NB4 (cell line): ENCODE measurements at regions not wholly inside any gene's neighbourhood (a gene's known extent, or its start where the extent isn't known, plus 50 kb on each side); places are given as distances from the start of the nearest gene placed in this dataset.

Experiments used
- DNase-seq: peaks from one replicate; pipeline ENCODE4 v3.0.0; 2010; ENCODE audit warnings: low read depth
- H3K4me3 ChIP-seq: one replicate; pipeline ENCODE4 v1.5.1; 2011; ENCODE audit warnings: mild to moderate bottlenecking, low read depth, low read length, moderate library complexity
- MYC ChIP-seq: IDR thresholded peaks from 2 replicates; pipeline ENCODE4 v1.6.1; 2011; ENCODE audit warnings: low read depth, low read length
- POLR2A ChIP-seq: IDR thresholded peaks from 2 replicates; pipeline ENCODE4 v1.6.1; 2011; ENCODE audit warnings: mild to moderate bottlenecking; ENCODE audit not compliant: insufficient read length; ENCODE audit errors: extremely low read depth
- TF ChIP-seq, protein P1 (sequence below): IDR thresholded peaks from one replicate; pipeline ENCODE4 v1.5.1; 2012; ENCODE audit warnings: low read depth, low read length
- TF ChIP-seq, protein P2 (sequence below): IDR thresholded peaks from 2 replicates; pipeline ENCODE4 v1.6.1; 2011; ENCODE audit warnings: low read depth, low read length

DNA sequence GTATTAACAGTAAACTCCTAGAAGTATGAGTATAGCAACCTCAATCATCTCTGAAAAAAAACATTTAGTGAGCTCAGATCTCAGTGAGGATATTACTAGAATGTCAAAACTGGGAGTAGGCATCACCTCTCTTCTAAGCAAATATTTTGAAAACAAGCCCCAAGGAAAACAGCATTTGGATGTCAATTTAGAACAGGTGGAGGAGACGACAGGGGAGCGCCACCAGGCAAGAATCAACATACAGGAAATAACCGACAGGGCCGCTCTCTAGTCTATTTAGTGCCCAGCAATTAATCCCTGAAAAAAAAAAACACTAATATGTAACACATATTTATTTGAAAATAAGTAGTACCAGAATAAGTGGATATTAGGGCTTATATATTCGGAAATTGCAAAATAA, 940.3 kb upstream of the ADGRL3 start:
- no peak for DNase-seq
- TF ChIP-seq, protein P1, sequence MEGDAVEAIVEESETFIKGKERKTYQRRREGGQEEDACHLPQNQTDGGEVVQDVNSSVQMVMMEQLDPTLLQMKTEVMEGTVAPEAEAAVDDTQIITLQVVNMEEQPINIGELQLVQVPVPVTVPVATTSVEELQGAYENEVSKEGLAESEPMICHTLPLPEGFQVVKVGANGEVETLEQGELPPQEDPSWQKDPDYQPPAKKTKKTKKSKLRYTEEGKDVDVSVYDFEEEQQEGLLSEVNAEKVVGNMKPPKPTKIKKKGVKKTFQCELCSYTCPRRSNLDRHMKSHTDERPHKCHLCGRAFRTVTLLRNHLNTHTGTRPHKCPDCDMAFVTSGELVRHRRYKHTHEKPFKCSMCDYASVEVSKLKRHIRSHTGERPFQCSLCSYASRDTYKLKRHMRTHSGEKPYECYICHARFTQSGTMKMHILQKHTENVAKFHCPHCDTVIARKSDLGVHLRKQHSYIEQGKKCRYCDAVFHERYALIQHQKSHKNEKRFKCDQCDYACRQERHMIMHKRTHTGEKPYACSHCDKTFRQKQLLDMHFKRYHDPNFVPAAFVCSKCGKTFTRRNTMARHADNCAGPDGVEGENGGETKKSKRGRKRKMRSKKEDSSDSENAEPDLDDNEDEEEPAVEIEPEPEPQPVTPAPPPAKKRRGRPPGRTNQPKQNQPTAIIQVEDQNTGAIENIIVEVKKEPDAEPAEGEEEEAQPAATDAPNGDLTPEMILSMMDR, result no peak
- TF ChIP-seq POLR2A, result no peak
- TF ChIP-seq, protein P2, sequence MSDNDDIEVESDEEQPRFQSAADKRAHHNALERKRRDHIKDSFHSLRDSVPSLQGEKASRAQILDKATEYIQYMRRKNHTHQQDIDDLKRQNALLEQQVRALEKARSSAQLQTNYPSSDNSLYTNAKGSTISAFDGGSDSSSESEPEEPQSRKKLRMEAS, result no peak
- TF ChIP-seq MYC, result no peak
- H3K4me3 ChIP-seq, result no peak overlapping the region

DNA sequence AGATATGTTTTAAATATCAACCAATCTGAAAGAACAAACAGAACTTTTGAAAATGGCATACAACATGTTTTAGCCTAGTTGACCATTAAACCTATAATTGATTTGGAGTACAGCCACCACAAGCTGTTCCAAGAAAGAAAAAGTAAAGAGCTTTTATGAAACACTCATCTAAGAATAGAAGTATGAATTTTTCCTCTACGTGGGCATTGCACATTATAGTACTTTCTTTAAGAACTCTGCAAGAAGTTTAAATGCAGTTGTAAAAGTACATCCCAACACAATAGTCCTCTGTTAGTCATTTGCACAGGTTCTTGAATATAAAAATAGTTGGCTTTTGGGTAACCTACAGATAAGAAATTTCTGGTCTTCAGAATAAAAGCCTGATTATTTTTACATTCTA, 933.6 kb upstream of the ADGRL3 start:
- no peak overlapping the region for H3K4me3 ChIP-seq
- no peak for TF ChIP-seq POLR2A
- TF ChIP-seq, protein P1, result no peak
- TF ChIP-seq, protein P2, result no peak
- no peak for TF ChIP-seq MYC
- no peak for DNase-seq

DNA sequence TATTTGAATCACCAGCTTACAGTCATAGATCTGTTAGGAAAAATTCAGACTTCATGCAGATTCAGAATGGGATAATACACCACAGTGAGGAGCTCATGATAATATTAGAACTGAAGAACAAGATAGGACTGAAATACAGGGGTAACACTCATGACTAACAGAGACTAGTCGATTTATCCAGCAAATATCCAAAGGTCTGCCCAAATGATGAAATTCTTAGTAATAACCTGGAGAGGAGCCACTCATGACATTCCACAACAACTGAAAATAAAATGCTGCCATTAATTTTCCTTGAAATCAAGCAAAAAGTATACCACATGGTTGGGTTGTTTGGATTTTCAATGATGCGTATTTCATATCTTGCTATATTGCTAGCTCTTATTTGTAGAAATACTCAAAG, 903.7 kb upstream of the ADGRL3 start:
- no peak overlapping the region for H3K4me3 ChIP-seq
- TF ChIP-seq, protein P2, result no peak
- no peak for TF ChIP-seq MYC
- TF ChIP-seq, protein P1, result no peak
- no peak for TF ChIP-seq POLR2A
- no peak for DNase-seq

DNA sequence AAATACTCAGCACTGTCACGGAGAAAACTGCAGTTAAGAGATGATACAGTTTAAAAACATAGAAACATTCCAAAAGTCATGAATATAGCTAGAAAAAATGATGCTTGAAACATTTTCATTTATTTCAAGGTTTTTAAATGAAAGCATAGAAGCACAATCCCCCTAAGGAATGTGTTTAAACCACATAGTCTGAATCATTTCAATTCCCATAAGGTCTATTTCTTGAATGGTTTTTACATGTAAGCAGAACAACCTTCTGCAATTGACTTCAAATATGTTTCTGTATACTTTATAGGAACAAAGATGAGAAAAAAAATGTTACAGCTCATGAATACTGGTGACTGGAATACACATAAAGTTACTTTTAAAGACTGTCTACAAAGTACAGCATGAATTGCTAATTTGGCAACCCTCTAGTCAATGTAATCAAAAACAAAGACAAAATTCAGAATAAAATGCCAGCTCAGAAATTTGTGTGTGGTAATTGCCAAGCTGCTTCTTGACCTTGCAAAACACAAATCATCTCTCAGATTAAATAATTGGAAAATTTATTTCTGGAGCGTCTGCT, 886.4 kb upstream of the ADGRL3 start:
- no peak overlapping the region for H3K4me3 ChIP-seq
- TF ChIP-seq, protein P1, result no peak
- TF ChIP-seq, protein P2, result no peak
- TF ChIP-seq POLR2A, result no peak
- TF ChIP-seq MYC, result no peak
- DNase-seq, result no peak

DNA sequence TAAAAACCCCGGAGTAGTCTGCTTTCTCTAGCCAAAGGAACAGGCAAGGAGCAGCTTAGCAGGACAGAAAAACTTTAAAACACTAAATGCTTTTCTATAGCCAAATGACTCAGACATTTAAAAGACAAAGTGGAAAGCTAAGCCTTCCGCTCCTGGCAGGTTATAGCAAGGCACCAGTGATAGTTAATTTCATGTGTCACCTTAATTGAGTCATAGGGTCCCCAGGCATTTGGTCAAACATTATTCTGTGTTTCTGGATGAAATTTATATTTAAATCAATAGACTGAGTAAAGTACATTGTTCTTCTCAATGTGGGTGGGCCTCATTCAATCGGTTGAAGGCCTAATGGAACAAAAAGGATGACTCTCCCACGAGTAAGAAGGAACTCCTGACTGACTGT, 885.7 kb upstream of the ADGRL3 start:
- no peak for DNase-seq
- TF ChIP-seq, protein P2, result no peak
- TF ChIP-seq, protein P1, result no peak
- TF ChIP-seq MYC, result no peak
- TF ChIP-seq POLR2A, result no peak
- no peak overlapping the region for H3K4me3 ChIP-seq

DNA sequence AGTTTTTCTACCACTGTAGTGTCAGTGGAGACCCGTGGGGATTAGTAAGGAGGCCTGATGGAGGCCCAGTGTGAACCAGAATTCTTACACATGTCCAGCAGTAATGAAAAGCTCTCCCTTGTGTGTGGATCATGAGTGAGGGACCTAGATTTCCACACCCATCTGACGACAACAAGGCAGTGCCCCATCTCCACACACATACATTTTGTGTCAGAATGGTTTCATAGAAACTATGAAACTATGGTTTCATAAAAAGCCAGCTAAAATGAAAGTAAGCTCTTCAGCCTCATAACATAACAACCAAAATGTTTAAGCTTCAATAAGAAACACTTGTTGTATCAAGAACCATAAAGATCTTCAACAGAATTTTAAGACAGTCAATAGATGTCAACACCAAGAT, 884.5 kb upstream of the ADGRL3 start:
- no peak for DNase-seq
- TF ChIP-seq MYC (no peak), POLR2A (no peak)
- TF ChIP-seq, protein P1, result no peak
- TF ChIP-seq, protein P2, result no peak
- H3K4me3 ChIP-seq, result no peak overlapping the region
